GM12878 (cell line): ENCODE measurements at regions not wholly inside any gene's neighbourhood (a gene's known extent, or its start where the extent isn't known, plus 50 kb on each side); places are given as distances from the start of the nearest gene placed in this dataset.

Experiments
- ATAC-seq: fragments of 200-7000 bp; cut with Tn5 transposase; 3 replicates; pipeline ENCODE4 v1.9.1; 2020; ENCODE audit warnings: mild to moderate bottlenecking, moderate library complexity
- BruUV-seq: library from RNA; stranded (reverse); fragments of 400-500 nt; replicated peaks from 2 replicates; lab custom pipeline; 2021; lab: Mats Ljungman, UMichigan
- CTCF ChIA-PET: fragments of 300-600 bp; sonication (Branson Sonifier 250); formaldehyde crosslinking; extraction: SDS; loops from one replicate; lab custom pipeline; 2021; ENCODE audit warnings: inconsistent platforms; lab: Yijun Ruan, JAX
- POLR2A ChIA-PET: fragments of 350-600 bp; formaldehyde crosslinking; extraction: SDS; loops from one replicate; lab custom pipeline; 2021; ENCODE audit warnings: inconsistent platforms; lab: Charles Lee
- RAD21 ChIA-PET: fragments of 300-600 bp; sonication (Branson Sonifier 250); formaldehyde crosslinking; loops from one replicate; lab custom pipeline; 2023; ENCODE audit warnings: antibody characterized with exemption; ENCODE audit not compliant: unreplicated experiment; lab: Charles Lee
- SMC1A ChIA-PET: fragments of 300-600 bp; sonication (Branson Sonifier 250); formaldehyde crosslinking; loops from one replicate; lab custom pipeline; 2023; ENCODE audit not compliant: unreplicated experiment, uncharacterized antibody; lab: Charles Lee
- DNase-seq: peaks from one replicate; pipeline ENCODE4 v3.0.0-alpha.2; 2011; ENCODE audit warnings: low read depth, low spot score
- FAIRE-seq: peaks from 3 replicates; lab custom pipeline; 2011; peaks lifted over from hg19 to GRCh38; lab: Jason Lieb, UNC
- H2AFZ ChIP-seq: 2 replicates; pipeline ENCODE4 v1.6.0; 2011; ENCODE audit warnings: low read depth, low read length, control low read depth; ENCODE audit not compliant: control insufficient read depth
- H3K27ac ChIP-seq: 2 replicates; pipeline ENCODE4 v1.5.1; 2011; ENCODE audit warnings: control low read depth; ENCODE audit not compliant: control insufficient read depth, insufficient read depth
- H3K27me3 ChIP-seq, 2 experiments: replicated peaks in 1 of 2; 2 replicates each; pipeline versions ENCODE4 v1.6.0 to v1.6.1; 2011; ENCODE audit warnings: low read length in 1 of 2; ENCODE audit not compliant: control insufficient read depth in 2 of 2, insufficient read depth in 2 of 2
- H3K36me3 ChIP-seq, 2 experiments: 2 replicates each; pipeline ENCODE4 v1.5.1; 2011; ENCODE audit warnings: low read length in 1 of 2; ENCODE audit not compliant: control insufficient read depth in 2 of 2, insufficient read depth in 2 of 2
- H3K4me1 ChIP-seq: 2 replicates; pipeline ENCODE4 v1.6.1; 2011; ENCODE audit warnings: mild to moderate bottlenecking, low read length, moderate library complexity, mixed read lengths; ENCODE audit not compliant: control insufficient read depth, insufficient read depth
- H3K4me2 ChIP-seq: 2 replicates; pipeline ENCODE4 v1.6.0; 2011; ENCODE audit warnings: control low read depth; ENCODE audit not compliant: control insufficient read depth, insufficient read depth
- H3K4me3 ChIP-seq: fragments of 200-600 bp; sonication (generic); 2 replicates; pipeline ENCODE4 v1.5.1; 2016
- H3K79me2 ChIP-seq: 2 replicates; pipeline ENCODE4 v1.6.0; 2011; ENCODE audit warnings: low read length; ENCODE audit not compliant: control insufficient read depth, insufficient read depth
- H3K9ac ChIP-seq: 2 replicates; pipeline ENCODE4 v1.8.0; 2011; ENCODE audit warnings: low read length, control low read depth, mixed read lengths; ENCODE audit not compliant: control insufficient read depth, insufficient read depth
- H3K9me3 ChIP-seq: replicated peaks from 3 replicates; pipeline ENCODE4 v1.5.1; 2011; ENCODE audit warnings: mild to moderate bottlenecking, low read length; ENCODE audit not compliant: control insufficient read depth, insufficient read depth
- H4K20me1 ChIP-seq: 2 replicates; pipeline ENCODE4 v1.6.0; 2011; ENCODE audit not compliant: control insufficient read depth, insufficient read depth
- ATF2 ChIP-seq: IDR thresholded peaks from 2 replicates; pipeline ENCODE4 v1.6.1; 2012; ENCODE audit warnings: low read length, inconsistent platforms
- CBFB ChIP-seq: IDR thresholded peaks from 2 replicates; pipeline ENCODE4 v1.6.1; 2016; ENCODE audit warnings: antibody characterized with exemption, low read depth
- CHD2 ChIP-seq: IDR thresholded peaks from 2 replicates; pipeline ENCODE4 v1.6.1; 2011; ENCODE audit warnings: low read depth, low read length, improper control_type of control experiment, borderline replicate concordance
- CTCF ChIP-seq, 3 experiments: IDR thresholded peaks in 2 of 3; conservative IDR thresholded peaks in 1 of 3; 2 replicates each; pipeline ENCODE4 v1.5.1; 2011; ENCODE audit warnings: low read depth in 3 of 3, low read length in 3 of 3, mild to moderate bottlenecking in 3 of 3, control low read depth in 2 of 3, moderate library complexity in 2 of 3, inconsistent platforms in 1 of 3, mixed read lengths in 1 of 3; ENCODE audit not compliant: control insufficient read depth in 2 of 3, insufficient read depth in 1 of 3; ENCODE audit errors: extremely low read depth in 1 of 3
- HDAC2 ChIP-seq: fragments of 200-600 bp; sonication (generic); IDR thresholded peaks from 2 replicates; pipeline ENCODE4 v1.6.1; 2017
- JUND ChIP-seq: IDR thresholded peaks from 2 replicates; pipeline ENCODE4 v1.6.1; 2012; ENCODE audit warnings: low read depth, mild to moderate bottlenecking, low read length, improper control_type of control experiment, moderate library complexity
- LARP7 ChIP-seq: fragments of 450-650 bp; IDR thresholded peaks from 2 replicates; pipeline ENCODE4 v1.6.1; 2017; ENCODE audit warnings: mild to moderate bottlenecking
- MEF2A ChIP-seq: IDR thresholded peaks from 2 replicates; pipeline ENCODE4 v1.6.1; 2011; ENCODE audit warnings: low read depth, mild to moderate bottlenecking, low read length, moderate library complexity; ENCODE audit not compliant: insufficient read depth
- MTA3 ChIP-seq: IDR thresholded peaks from 2 replicates; pipeline ENCODE4 v1.6.1; 2012; ENCODE audit warnings: low read length, inconsistent platforms, borderline replicate concordance
- MYC ChIP-seq: IDR thresholded peaks from 2 replicates; pipeline ENCODE4 v1.6.1; 2011; ENCODE audit warnings: mild to moderate bottlenecking, low read length, moderate library complexity, inconsistent platforms; ENCODE audit not compliant: insufficient read depth, insufficient replicate concordance, insufficient read length, severe bottlenecking
- POLR2AphosphoS2 ChIP-seq: IDR thresholded peaks from 2 replicates; pipeline ENCODE4 v1.6.1; 2011; ENCODE audit warnings: low read depth, mild to moderate bottlenecking, low read length, improper control_type of control experiment, moderate library complexity
- RELB ChIP-seq: fragments of 450-650 bp; IDR thresholded peaks from 2 replicates; pipeline ENCODE4 v1.6.1; 2017; ENCODE audit warnings: low read depth, mild to moderate bottlenecking, moderate library complexity
- RFX5 ChIP-seq: IDR thresholded peaks from 2 replicates; pipeline ENCODE4 v1.6.1; 2011; ENCODE audit warnings: low read depth, low read length, improper control_type of control experiment
- SMAD5 ChIP-seq: IDR thresholded peaks from 2 replicates; pipeline ENCODE4 v1.6.1; 2016; ENCODE audit warnings: antibody characterized with exemption, low read depth
- SREBF2 ChIP-seq: IDR thresholded peaks from 2 replicates; pipeline ENCODE4 v1.6.1; 2012; ENCODE audit warnings: mild to moderate bottlenecking, low read length
- SUZ12 ChIP-seq: fragments of 200-600 bp; sonication (generic); IDR thresholded peaks from one replicate; pipeline ENCODE4 v1.6.1; 2018; ENCODE audit warnings: antibody characterized with exemption, mild to moderate bottlenecking; ENCODE audit not compliant: unreplicated experiment
- USF2 ChIP-seq: IDR thresholded peaks from 2 replicates; pipeline ENCODE4 v1.6.1; 2011; ENCODE audit warnings: low read depth, low read length, improper control_type of control experiment, borderline replicate concordance
- ZBED1 ChIP-seq: IDR thresholded peaks from 2 replicates; pipeline ENCODE4 v1.6.1; 2016; ENCODE audit warnings: borderline replicate concordance
- WGBS: methylation state at CpG from one replicate; pipeline ENCODE4 v1.1.6; 2016; ENCODE audit warnings: low lambda C conversion rate; ENCODE audit not compliant: insufficient replicate concordance, insufficient coverage; ENCODE audit errors: missing lambda C conversion rate; 5-methylcytosine and 5-hydroxymethylcytosine counted together
- in situ Hi-C: fragments of 300-500 bp; cut with MboI; formaldehyde crosslinking; loops from 9 replicates; pipeline ENCODE4 v1.14.3; 2018; ENCODE audit warnings: mixed read lengths
- intact Hi-C: fragments of 100-400 bp; cut with micrococcal nuclease; formaldehyde crosslinking; loops from one replicate; pipeline ENCODE4 v1.14.2; 2022; ENCODE audit not compliant: unreplicated experiment

GRCh38 chr6:170023620-170024521 lies 267.0 kb downstream of the DLL1 start:
- Histone ChIP-seq H3K27ac (no peak overlapping the region), H3K4me3 (no peak overlapping the region), H3K9me3 (no peaks in the 10 kb centered on the region; the same call in 2 of the 3 replicates), H3K9ac (no peak overlapping the region), H2AFZ (no peak overlapping the region), H3K4me1 (no peaks in the 10 kb centered on the region), H3K79me2 (no peaks in the 10 kb centered on the region), H4K20me1 (no peaks in the 10 kb centered on the region), H3K4me2 (no peak overlapping the region), H3K27me3 (no peaks in the 10 kb centered on the region), H3K36me3 (no peaks in the 10 kb centered on the region)
- in situ Hi-C loops, result no loop called here
- no peak for DNase-seq
- SMC1A ChIA-PET, result no interaction called here
- POLR2A ChIA-PET, result no interaction called here
- CTCF ChIA-PET, result no interaction called here
- intact Hi-C loops, result no loop called here
- no peak for ATAC-seq
- no TSS peak for BruUV-seq
- RAD21 ChIA-PET, result no interaction called here
- 80% methylated on average over 50 of the region's 67 CpGs for WGBS
- FAIRE-seq, result no peak
- TF ChIP-seq CTCF (IDR thresholded peaks at IDR 0.05 in 2 of 3, conservative IDR thresholded peaks at IDR 0.05 in 1 of 3; ENCODE audit: control insufficient read depth in 2 of 3, extremely low read depth in 1 of 3, insufficient read depth in 1 of 3, low read depth in 3 of 3, low read length in 3 of 3) (no peak), SMAD5 (no peak), MYC (no peak), RFX5 (no peak), CBFB (no peak), SREBF2 (no peak), MTA3 (no peak), RELB (no peak), CHD2 (no peak), LARP7 (no peak), SUZ12 (no peak), HDAC2 (no peak), MEF2A (no peak), USF2 (no peak), ZBED1 (no peak), JUND (no peak), ATF2 (no peak), POLR2AphosphoS2 (no peak)
